HG02759 (cell line): ENCODE measurements at regions not wholly inside any gene's neighbourhood (a gene's known extent, or its start where the extent isn't known, plus 50 kb on each side); places are given as distances from the start of the nearest gene placed in this dataset.

Experiments used
- ATAC-seq: cut with Tn5 transposase; IDR thresholded peaks from one replicate; pipeline ENCODE4 v1.9.1; 2021; ENCODE audit warnings: mild to moderate bottlenecking, moderate library complexity; ENCODE audit not compliant: unreplicated experiment

DNA sequence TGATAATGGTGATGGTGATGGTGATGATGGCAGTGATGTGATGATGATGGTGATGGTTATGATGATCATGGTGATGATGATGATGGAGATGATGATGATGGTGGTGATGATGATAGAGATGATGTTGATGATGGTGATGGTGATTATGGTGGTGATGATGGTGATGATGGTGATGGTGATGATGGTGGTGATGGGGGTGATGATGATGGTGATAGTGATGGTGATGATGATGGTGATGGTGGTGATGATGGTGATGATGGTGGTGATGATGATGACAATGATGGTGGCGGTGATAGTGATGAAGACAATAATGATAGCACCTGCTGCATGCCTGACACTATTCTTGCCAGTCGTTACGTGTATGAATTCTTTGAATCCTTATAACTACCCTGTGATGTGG is 317.9 kb upstream of the AJAP1 start:
- ATAC-seq: no peak

DNA sequence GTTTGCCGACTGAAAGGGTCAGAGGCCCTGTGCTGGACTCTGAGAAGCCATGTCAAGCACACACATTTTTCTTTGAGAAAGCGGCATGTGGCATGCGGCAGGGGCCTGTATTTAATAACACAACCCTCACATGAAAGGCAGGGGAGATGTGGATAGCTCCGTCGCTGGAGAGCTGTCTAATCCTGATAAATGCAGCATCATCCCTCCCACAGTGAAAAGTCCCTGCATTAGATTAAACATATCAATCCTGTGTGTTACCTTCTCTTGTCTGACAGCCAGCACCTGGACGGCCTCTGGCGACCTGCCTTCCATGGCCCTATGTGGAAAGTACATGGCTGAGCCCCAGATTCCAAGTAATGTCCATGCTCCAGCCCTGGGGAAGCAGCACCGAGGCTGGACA is 313.0 kb upstream of the AJAP1 start:
- no peak for ATAC-seq

DNA sequence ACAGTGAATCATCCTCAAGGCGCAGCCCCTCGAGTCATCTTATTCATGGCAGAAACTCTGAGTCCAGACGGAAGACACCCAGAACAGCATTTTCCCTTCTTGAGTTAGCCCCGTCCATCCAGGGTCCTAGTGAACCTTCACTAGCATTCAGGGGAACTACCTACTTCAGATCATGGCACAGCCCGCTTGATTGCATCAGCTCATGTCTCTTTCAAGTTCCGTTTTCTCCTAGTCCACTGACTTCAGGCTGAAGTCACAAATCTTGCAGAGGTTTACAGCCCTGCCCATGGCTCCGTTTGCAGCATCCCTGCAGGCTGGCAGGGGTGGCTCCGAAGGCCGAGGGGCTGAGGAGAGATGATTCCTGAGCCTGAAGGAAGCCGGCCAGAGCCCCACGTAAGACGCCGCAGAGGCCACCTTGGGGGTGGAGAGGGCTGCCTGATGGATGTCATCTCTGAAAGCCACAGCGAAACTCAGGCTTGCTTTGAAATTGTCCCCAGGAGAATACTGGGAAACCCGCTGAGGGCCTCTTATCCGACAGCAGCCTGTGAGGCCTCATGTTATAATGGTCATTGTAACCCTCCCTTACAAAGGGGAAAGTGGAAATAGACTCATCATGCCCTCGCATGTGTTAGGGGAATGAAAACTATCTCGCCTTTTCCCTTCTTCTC is 310.2 kb upstream of the AJAP1 start:
- ATAC-seq: no peak

DNA sequence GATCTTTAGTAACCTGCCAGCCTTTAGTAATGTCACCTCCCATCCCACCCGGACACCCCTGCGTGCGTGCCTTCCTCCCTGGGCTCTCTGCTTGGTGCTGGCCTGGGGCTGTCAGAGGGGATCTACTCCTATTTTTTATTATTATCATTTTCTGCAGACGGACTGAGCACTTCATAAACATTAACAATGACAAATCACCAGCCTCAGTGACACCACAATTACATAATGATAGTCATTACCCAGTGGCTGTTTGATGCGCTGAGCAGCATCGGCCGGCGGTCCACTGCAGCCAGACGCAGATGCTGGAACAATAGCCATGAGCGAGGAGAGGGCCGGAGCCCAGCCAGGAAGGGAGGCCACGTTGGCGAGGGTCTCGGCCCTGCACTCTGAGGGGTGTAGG is 309.3 kb upstream of the AJAP1 start:
- ATAC-seq: no peak

DNA sequence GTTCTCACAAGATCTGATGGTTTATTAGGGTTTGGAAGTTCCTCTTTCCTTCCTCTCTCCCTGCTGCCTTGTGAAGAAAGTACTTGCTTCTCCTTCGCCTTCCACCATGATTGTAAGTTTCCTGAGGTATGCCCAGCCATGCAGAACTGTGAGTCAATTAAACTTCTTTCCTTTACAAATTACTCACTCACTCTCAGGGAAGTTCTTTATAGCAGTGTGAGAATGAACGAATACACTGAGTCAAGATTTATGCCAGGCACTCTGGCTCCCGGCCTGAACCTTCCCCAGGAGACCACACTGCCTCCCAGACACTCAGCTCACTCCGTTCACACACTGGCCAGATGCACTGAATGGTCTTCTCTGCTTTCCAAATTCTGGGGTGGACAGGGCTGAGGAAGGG is 308.3 kb upstream of the AJAP1 start:
- ATAC-seq: no peak

DNA sequence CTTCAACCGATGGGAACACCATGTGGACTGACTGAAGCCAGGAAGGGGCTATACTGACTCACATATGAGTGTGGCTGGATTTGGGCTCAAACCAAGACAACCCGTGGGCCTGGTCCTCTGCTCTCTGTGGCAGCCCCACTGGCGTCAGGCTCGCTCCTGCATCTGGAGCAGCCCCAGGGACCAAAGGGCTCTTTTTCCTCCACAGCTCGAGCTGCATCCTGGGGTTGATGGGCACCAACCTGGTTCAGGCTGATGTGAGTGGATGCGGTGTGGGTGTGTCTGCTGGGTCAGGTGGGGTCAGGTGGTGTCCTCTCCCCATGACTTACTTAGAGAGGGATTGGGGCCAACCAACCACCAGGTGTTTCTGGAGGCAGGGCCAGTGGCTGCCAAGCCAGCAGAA is 303.0 kb upstream of the AJAP1 start:
- ATAC-seq: no peak

DNA sequence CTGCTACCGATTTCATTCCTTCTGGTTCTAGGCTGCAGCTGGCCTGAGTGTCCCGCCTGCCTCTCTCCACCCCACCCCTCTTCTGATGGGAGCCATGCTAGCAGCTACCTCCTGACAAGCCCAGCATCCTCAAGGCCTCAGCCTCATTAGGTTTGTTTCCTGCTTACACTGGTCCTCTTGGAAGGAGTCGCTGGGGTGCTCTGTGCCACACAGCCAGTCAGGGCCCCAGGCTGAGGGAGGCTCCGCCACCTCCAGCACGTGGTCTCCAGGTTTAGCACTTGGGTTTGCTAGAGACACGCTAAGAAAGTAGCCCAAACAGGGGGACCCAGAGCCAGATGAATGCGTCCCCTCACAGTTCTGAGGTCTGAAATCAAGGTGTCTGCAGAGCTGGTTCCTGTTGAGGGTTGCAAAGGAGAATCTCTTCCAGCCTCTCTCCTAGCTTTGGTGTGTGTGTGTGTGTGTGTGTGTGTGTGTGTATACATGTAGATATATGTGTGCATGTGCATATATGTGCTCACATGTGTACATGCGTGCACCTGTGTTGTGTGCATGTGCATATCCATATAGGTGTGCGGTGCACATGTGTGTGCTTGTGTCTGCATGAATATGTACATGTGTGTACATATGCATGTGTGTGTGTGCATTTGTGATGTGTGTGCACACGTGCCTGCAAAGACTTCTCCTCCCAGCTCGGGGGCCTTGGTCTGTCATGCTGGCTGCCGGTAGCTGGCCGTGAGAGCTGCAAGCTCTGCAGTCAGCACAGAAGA is 301.1 kb upstream of the AJAP1 start:
- ATAC-seq: no peak

DNA sequence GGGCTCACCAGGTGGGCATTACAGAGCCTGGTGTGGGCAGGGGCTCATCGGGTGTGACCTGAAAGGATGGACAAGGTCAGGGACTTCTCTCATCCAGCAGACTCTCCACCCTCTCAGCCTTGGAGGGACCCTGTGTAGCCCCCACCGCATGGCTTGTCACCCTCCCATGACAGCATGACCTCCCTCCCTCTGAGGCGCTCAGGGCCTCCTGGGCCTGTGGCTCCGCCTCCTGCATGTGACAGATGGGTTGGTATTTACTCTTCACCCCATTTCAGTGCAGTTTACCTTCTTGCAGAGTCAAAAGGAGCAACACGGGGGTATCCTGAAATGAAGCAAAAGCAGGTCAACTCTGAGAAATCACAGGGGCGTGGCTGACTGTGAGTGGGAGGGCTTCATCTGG is 298.6 kb upstream of the AJAP1 start:
- no peak for ATAC-seq

DNA sequence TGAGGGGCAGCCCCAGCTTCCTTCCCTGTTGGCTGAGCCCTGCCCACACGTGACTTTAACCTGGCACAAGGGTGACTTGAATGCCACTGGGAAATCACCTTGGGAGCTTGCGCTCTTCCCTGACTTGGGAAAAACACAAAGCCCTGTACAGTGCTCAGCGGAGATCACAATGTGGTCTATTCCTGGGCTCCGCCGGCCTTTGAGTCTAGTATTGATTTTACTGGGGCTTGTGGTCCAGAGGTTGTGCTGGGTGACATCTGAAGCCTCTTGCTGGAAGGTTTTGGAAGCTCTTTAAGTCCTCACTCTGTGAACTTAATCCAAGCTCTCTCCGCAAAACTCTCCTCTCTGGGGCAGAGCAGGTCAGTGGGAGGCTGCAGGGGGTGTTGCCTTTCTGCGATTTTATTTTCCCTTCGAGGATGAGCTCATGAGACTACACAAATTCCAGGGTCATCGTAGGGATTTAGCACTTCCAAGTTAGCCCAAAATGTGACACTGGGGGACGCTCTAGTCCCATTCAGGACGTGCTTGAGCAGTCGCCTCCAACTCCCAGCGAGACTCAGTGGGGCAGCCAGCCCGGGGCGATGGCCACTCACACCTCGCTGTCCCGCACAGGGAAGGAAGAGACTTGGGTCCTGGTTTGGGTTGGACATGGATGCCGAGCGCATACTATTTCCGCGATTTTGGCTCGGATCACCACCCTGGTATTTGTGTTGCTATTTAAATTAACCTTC is 291.9 kb upstream of the AJAP1 start:
- ATAC-seq: no peak

DNA sequence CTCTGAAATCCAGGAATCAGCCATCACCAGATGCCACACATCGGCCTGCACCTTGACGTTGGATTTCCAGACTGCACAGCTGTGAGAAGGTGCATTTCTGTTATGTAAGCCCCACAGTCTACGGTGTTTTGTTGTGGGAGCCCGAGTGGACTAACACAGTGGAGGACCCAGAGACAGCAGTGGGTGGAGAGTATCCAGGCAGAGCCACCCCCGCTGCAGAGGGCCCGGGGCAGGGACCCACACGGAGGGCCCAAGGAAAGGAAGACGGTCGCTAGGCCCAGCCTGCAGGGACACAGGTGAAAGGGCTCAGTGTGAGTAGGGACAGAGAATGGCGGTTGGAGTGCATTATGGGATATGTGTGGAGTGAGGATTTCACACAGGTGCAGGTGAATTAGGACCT is 288.3 kb upstream of the AJAP1 start:
- ATAC-seq: no peak

DNA sequence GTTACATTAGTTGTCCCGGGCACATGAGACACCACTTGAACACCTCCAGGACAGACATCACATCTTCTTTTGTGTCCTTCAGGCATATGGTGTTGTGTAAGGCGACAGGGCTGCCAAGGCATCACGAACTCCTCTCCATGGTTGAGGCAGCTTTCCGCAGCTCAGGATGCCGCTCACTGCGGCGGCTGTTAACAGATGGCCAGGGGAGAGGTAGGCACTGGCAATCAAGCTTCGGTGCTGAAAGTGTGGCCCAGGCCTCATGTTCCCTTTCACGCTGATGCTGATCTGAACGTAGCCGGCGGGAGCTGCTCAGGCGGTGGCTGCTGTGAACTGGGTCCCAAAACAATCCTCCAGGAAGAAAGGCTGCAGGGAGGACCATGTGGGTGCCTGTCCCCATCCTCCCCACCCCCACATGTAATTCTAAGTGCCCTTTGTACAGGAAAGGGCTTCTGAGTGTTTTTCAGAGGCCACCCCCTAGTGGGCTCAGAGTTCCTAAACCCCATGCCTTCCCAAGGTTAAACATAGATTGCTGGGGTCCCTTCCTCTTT is 287.1 kb upstream of the AJAP1 start:
- ATAC-seq: no peak

DNA sequence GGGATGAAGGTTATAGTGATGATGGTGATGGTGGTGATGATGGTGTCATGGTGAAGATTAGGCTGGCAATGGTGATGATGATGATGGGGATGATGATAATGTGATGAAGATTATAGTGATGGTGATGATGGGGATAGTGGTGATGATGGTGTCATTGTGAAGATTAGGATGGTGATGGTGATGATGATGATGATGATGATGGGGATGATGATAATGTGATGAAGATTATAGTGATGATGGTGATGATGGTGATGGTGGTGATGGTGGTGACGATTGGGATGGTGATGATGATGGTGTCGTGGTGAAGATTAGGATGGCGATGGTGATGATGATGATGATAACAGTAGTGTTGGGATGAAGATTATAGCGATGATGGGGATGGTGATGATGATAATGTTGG is 285.1 kb upstream of the AJAP1 start:
- no peak for ATAC-seq

DNA sequence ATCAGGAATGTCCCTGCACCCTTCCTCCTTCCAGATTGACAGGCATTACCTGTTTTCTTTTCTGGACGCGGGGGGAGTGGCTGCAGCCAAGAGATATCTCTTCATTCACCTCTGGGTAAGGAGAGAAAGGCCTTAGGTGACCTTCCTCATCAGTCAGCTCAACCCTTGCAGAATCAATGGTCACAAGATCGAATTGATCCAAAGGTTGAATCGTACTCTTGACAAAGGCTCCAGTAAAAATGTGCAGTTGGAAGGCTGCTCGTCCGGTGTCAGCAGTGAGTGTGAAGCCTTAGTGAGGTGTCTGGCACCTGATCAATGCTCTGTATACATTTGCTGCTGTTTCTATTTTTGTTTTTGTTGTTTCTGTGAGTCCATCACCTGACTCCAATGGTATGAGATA is 282.6 kb upstream of the AJAP1 start:
- no peak for ATAC-seq

DNA sequence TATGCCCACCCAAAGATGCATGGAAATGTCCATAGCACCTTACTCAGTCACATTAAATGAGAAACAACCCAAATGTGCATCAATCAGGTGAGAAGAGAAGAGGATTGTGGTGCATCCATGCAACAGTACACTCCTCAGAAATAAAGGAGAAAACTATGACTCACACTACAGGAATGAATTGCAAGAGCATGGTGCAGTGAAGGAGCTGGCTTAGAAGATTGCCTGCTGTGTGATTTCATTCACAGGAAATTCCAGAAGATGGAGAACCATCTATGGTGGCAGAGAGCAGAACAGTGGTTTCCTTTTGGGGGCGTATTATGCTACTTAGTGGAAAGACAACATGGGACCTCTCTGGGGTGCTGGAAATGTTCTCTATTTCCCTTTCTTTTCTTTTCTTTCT is 278.6 kb upstream of the AJAP1 start:
- no peak for ATAC-seq

DNA sequence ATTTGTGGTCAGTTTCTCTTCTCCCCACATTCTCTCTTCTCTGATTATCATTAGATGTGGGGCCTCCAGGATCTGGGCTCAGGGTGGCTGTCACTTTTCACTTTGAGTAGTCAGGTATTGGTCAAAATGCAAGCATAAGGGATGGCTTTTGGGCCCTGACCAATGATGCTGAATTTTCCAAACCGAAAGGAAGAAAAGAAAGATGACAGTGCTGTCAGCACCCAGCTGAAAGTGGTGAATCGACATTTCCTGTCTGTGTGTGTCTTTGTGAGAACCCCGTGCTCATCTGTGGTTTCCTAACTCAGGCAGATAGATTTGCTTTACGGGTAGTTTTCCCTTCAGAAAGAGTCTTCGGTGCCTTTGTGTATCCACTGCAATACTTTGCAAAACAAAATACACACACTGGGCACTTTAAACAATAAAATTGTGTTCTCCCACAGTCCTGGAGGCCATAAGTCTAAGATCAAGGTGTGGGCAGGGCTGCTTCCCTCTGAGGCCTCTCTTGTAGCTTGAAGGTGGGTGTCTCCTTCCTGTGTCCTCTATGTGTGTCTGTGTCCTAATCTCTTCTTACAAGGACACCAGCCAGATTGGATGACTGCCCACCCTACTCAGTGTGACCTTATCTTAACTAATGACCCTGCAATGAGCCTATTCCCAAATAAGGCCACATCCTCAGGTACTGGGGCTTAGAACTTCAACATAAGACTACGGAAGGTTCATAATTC is 274.8 kb upstream of the AJAP1 start:
- no peak for ATAC-seq

DNA sequence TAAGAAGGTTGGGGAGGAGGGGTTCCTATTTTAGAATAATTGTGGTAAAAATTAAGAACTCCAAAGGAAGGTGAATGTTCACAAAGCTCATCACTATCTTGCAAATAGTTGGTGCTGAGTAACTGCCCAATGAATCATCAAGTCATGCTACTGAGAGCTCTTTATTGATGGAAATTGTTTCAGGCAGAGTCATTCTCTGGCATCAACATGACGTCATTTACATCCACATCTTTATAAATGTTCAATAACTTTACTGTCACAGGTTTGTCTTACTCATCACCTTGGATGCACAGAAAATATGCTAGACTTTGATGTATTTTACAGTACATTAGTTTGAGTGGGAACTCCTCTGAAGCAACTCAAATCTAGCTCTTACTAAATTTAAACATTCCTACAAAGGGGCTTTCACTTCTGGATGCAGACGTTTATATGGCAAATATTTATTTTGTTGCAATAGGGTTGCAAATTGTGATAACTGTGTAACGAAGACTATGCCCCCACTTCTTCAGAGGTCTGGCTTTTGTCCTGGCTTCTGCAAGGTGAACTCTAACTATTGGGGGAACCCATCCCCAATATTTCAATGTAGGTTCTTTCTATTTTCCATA is 273.7 kb upstream of the AJAP1 start:
- ATAC-seq: no peak

DNA sequence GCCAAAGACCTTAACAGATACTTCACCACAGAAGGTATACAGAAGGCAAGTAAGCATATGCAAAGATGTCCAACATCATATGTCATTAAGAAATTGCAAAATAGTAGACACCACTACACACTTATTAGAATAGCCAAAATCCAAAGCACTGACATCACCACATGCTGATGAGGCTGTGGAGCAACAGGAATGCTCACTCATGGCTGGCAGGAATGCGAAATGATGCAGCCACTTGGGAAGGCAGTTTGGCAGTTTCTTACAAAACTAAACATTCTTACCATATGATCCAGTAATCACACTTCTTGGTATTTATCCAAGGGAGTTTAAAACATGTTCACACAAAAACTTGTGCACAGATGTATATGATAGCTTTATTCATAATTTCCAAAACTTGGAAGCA is 261.2 kb upstream of the AJAP1 start:
- no peak for ATAC-seq

DNA sequence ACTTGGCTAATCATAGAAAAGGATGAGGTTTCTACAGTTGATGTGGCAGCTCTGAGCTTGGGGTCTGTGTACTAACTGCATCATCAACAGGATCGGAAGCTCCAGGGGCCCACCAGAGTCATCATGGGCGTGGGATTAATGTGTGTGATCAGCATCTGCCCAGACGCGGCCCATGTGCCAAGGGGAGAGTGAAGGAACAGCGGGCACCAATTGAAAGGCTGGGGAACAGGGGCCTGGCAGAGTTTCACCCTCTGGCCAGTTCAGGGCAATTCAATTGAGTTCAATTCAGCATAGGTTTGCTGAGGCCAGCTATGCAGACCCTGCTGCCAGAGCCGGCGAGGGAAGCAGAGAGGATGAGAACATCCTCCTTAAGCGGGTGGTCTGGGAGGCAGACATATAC is 260.0 kb upstream of the AJAP1 start:
- no peak for ATAC-seq

DNA sequence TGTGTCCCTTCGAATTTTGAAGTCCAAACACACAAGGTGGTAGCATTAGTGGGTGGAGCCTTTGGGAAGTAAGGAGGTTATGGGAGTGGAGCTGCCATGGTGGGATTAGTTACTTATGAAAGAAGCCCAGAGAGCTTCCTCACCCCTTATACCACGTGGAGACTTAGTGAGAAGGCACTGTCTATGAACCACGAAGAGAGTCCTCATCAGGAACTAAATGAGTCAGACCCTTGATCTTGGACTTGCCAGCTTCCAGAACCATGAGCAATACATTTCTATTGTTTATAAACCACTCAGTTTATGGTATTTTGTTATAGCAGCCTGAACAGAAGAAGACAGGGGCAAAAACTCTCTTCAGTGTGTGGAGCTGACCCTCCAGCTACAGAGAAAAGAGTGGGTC is 259.3 kb upstream of the AJAP1 start:
- no peak for ATAC-seq

DNA sequence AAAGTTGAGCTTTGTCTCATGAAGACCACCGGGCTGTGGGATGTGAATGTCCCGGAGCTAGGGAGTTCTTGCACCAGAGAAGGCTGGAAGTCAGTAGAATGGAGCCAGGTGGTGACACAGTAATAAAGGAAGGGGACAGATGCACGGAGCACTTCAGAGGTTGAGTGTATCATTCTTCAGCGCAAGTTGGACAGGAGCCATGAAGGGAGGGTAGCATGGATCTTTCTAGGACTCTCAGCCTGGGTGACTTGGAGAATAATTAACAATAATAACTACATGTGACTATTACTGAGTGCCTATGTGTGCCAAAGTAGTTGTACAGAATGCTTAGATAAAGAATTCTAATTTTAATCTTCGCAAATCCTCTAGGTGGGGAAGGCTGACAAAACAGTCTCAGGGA is 258.7 kb upstream of the AJAP1 start:
- no peak for ATAC-seq

DNA sequence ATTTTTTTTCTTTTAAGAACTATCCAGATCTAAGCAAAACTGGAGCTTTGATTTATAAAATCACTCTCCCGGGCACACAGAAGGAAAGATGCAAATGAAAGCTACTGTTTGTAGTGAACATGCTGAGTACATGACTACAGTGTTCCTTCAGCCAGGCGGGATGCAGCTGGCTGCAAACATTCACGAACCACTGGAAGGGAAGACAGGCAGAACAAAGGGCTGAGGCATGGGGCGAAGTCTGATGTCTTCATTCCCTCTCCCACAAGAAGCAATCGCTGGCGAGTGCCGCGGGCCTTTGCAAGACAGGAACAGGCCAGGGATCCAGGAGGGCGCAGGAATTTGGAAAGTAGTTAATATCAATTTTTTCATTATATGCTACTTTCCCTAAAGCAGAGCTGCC is 257.9 kb upstream of the AJAP1 start:
- no peak for ATAC-seq
